HG03457 (cell line): ENCODE measurements at regions not wholly inside any gene's neighbourhood (a gene's known extent, or its start where the extent isn't known, plus 50 kb on each side); places are given as distances from the start of the nearest gene placed in this dataset.

Source experiments
- ATAC-seq: cut with Tn5 transposase; IDR thresholded peaks from one replicate; pipeline ENCODE4 v1.9.1; 2021; ENCODE audit warnings: moderate number of reproducible peaks; ENCODE audit not compliant: unreplicated experiment

DNA sequence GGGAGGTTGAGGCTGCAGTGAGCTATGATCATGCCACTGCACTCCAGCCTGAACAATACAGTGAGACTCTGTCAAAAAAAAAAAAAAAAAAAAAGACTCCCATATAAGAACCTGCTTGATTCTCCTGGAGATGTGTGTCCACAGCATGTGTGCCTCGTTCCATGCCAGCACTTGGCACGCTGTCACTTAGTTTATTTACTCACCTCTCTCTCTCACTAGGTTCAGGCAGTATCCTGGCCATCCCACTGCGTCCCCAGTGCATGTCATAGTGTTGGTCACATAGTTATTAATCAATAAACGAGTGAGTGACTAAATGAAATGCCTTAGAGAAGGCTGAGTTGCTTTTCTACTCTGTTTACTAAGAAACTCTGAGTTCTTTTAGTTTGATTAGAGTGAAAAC is 79.1 kb upstream of the GPR12 start:
- no peak for ATAC-seq

DNA sequence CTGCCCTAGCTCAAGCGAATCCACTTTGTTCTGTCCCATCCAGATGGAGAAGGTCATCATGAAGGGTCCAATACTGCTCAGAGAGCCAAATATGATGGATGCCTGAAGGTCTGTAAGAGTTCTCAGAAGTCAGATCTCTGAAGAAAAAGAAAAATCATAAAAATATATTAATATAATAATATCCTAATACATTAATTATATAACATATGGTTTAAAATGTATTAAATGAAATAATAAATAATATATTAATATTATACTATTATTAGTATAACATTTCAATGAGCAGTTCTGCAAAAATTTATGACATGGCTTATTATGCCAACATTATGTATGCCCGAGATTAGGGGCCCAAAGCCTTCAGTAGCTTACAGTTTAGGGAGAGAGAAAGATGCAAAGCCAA is 78.2 kb upstream of the GPR12 start:
- ATAC-seq: no peak

DNA sequence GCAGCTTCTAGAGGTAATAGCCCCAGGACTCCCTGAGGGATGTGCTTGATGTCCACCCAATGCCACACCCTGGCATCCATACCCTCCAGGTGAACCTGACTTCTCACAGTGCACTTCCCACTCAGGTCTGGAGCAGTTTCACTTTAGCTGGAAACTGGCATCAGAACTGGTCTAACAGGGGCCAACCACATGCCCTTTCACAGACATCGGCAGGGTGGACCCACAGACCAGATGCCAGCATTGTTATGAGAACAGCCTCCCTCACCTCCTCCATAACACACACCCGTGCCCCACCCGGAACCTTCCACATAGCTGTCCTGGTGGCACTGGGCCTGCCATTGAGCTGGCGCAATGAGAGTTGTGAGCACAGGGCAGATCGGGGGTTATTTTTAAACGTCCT is 77.4 kb upstream of the GPR12 start:
- ATAC-seq: no peak

DNA sequence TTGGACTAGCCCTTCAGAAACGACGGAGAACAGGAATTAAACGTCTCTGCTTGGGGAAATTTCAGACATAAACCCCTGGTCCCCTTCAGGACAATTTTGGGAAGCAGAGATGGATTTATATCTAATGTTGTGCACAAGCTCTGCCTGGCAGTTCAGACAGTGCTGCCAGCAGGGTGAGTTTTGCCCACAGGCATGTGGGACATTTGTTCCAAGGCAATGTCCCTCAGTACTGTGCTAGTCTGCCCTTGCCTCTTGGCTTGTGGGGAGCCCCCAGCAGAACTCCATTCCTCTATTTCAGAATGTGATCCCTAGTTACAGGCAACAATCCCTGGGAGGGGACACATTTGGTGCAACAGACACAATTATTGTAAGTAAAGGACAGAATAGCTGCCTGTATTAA is 76.5 kb upstream of the GPR12 start:
- ATAC-seq: no peak

DNA sequence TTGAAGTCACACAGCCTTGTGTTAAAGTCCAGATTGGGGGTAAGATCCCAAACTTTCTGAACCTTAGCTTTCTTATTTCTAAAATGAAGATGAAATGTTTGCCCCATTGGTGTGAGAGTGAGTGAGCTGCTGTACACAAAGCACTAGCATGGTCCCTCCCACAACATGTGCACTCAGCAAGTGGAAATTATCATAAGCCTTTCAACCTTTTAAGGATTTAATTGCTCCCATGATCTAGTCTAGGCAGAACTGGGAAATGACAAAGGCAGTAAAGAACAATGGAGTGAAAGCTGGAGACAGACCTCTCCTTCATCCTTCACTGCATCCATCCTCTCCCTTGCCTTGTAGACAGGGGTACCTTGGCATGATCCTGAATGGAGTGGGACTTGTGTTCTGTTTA is 76.0 kb upstream of the GPR12 start:
- ATAC-seq: no peak

DNA sequence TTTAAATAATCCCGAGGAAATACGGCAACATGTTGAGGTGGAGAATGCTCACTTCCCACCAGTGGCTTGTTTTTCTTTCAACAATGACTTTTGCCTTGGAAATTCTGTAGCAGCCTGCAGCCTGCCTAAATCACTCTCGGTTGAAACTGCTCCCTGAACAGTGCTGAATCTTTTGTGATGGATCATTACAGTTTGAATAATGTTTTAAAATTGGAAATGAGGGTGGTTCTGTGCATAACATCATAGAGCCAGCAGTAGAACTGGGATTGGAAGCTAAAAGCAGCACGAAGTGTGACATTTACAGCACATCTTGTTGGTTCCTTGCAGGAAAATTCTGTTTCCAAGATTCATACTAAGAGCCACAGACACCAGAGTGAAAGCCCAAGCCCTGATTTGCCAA is 74.1 kb upstream of the GPR12 start:
- ATAC-seq: no peak

DNA sequence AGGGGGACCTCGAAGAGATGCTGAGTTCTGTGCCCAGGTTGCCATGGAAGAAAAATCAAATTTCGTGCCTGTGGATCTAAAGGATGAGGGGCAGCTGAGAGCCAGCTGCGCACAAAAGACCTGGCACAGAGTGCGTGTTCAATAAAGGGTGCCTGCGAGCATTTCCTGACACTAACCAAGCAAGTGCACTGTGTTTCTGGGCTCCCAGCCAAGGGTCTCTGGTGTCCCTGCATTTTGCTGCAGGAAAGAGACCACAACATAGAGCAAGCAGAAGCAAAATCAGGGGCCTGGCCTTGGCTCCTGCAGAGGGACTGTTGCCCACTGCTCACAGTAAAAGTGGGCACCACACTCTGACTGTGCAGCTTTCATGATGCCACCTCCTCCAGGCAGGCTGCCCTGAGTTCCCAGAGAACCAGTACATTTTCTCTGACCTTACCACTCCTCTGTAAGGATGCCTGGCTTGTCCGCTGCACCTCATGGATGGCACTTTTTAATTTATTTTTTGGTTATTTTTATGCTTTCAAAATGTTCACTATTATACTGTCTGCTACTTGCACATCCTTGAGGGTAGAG is 70.8 kb upstream of the GPR12 start:
- ATAC-seq: no peak

DNA sequence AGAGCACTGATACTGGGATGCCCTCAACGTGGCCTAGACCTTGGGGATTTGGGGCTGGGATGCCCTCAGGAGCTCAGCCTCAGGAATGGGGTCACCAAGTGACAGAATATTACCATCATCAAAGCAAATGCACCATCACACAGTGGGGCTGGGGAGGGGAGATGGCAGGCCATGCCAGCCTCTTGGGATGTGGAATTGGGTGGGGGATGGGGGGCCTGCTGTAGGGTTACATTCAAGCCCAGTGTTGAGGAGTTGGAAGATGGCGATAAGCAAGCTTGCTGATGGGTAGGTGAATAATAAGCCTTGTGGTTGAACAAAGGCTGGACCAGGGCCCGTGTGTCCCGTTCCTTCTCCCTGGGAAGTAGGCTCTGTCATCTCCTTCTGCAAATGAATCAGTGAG is 69.1 kb upstream of the GPR12 start:
- no peak for ATAC-seq

DNA sequence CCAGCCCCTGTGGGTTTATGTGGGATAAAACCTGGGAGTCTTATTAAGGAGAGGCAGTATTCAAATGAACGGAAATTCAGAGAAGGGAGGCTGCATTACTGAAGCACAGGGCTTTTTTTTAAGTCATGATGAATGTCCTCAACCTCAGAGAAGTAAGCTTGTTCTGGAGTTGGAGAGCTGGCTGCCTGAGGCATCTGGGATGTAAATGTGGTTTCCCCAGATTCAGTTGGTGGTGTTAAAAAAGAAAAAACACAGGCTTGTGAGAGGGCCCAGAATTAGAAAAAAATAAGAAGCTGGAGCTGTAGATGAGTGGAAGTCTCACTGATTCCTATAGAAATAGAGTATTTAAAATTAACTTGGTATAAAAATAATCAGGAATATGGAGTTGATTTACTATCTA is 64.0 kb upstream of the GPR12 start:
- no peak for ATAC-seq

DNA sequence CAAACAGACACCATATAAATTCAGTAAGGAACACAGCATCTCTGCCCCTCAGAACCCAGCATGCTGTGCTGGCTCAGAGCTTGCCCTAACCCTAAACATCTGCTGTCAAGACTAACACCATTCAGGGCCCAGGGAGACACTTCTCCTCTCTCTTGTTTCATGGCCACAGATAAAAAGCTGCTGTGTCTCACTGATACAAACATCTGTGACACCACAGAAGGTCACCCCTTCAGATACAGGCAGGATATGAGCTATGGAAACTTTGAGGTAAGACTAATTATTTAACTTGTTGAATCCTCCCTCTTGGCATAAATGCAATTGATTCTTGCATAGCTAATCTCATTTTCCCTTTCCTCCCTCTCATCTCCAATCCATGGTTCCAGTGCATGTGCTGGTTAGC is 61.6 kb upstream of the GPR12 start:
- no peak for ATAC-seq

DNA sequence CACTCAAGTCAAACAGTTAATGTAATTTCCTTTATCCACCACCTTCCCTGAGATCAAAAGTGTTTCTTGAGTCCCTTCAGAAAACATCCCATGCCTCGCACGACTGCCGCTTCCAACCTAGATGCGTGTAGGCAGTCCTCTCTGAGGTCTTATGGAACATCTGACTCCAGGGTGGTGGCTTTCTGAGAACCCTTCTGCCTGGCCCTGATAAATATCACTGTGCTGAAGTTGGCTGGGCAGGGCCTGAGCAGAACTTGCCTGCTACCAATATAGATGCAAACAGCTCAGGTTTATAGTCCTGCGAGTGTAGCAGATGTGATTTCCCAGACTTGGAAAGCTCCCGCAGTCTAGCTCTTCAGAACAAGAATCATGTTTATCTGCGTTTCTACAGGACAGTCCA is 61.1 kb upstream of the GPR12 start:
- ATAC-seq: no peak

DNA sequence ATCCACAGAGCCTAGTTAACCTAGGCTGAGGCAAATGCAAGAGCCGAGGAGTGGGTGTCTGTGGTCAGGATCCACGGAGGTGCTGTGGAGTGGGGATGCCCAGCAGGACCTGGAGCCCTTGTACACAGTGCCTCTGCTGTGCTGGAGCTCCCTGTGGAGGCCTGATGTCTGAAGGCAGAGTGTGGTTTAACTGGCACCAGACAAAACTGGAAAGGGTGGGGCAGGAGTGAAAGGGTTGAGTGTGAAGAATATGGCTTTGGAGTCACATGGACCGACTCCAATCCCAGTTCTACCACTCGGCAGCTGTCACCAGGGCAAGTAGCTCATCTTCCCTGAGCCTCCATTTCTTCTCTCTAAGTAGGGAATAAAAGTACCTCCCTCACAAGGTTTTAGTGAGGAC is 60.3 kb upstream of the GPR12 start:
- ATAC-seq: no peak

DNA sequence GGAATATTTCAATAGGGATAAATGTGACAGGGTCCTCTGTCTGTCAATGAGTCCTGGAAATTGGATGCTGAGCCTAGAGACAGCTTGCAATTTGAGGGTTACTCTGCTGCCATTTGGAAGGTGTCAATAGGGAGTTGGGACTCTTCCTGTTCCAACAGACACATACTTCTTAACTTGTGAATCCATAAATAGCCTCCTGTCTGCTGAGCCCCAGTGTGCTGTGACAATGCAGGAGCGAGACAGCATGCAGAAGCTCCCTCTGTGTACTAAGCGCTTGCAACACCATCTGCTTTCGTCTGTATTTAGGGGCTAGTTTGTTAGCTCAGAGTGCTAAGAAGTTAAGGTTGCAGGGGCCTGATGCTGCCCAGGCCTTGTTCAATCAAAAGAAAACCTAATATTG is 58.5 kb upstream of the GPR12 start:
- ATAC-seq: no peak

DNA sequence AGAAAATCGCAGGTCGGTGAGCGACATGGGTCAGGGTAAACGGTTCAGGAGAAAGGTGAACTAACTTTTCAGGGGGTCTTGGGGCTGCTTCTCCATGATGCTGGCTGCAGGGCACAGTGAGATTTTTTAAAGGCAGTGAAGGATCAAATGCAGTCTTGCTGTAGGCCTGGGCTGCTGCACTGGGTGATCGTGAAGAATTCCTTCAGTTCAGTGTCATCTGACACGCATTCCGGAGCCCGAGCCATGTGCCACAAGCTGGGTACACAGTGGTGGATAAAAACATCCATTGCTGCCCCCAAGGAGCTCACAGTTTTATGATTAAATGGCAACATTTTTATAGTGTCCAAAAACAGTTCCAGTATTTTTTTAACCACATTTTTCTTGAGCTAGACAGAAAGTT is 56.3 kb upstream of the GPR12 start:
- ATAC-seq: no peak

DNA sequence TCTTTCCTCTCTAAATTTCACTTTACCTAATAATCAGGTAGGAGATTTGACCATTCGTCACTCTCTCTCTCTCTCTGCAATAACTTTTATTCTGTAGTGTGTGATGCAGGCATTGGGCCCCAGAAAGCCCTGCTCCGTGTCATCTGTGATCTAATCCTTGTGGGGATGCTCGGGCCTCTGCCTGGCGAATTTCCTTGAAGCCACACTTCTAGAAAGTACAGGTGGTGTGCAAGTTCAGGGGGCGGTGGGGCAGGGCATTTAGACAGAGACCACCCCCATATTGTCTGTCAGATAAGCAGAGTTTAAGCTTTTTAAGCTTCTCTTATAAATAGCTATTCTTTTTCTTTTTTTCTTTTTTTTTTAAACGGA is 53.4 kb upstream of the GPR12 start:
- ATAC-seq: no peak

DNA sequence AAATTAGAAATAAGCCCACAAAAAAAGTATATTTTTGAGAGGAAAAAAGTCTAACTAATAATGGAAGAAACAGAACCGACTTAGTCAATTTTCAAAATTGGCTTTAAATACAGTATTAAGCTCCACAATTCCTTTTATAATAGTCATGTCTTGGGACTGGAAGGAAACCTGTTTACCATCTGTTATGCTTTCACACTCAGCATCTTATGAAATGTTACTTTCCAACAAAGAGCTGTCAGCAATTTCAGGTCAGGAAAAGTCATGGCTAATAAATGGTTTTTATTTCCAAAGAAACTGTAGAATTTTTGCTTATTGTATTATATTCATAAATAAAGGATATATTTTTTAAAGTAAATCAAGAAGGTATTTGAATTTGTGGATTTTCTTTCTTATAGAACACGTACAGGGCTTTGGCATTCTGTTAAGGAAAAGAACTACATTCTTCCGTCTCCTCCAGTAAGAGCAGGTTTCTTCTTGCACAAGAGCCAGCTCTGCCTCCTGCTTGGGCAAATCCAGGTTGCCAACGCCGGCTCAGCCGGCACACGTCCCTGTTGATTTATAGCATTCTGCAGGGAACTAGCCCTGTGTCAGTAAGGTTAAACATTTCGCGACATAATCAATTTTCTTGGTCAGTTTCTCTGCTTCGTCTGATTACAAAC is 52.9 kb upstream of the GPR12 start:
- no peak for ATAC-seq

DNA sequence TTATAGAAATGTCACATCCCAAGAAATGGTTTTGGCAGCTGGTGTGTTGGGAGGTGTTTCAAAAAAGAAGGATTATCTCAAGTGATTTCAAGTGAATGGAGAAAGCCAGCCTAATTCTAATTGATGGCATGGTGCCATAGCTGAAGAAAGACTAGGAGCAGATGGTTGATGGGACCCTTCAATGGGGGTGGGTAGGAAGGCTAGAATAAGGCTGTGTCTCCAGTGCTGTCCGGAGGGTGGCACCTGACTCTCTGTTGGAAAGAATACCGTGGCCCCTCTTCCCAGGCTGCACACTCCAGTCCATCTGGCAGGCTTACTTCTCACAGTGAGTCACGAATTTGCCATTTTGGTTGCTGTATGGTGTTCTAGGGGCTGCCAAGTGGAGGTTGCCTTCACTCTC is 51.0 kb upstream of the GPR12 start:
- no peak for ATAC-seq
